ENCODE measurements at regions not wholly inside any gene's neighbourhood (a gene's known extent, or its start where the extent isn't known, plus 50 kb on each side); places are given as distances from the start of the nearest gene placed in this dataset.

DNA sequence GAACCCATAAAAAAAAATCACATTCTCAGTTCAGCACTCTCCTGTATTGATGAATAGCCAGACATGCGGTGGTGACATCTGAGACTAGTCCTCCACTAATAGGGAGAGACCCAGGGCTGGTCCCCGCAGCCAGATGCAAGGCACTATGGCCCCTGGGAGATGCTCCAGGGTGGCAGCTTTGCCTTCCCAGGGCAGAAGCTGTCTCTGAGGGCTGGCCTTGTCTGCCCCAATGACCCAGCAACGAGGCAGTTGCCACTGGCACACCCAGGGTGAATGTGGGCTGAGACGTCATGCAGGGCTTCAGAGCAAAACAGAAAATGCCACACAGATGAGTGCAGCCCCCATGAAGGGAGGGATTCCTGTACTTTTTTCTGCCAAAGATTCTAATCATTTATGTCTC lies 50.1 kb upstream of the GDF10 start:
- no peak for TF ChIP-seq CTCF (IDR thresholded peaks at IDR 0.05)
- TF ChIP-seq POLR2A (IDR thresholded peaks at IDR 0.05), result no peak
- TF ChIP-seq POLR2AphosphoS5 (IDR thresholded peaks at IDR 0.05), result no peak

All from prostate gland (tissue), 2 donors.